ENCODE measurements at regions not wholly inside any gene's neighbourhood (a gene's known extent, or its start where the extent isn't known, plus 50 kb on each side); places are given as distances from the start of the nearest gene placed in this dataset.

DNA sequence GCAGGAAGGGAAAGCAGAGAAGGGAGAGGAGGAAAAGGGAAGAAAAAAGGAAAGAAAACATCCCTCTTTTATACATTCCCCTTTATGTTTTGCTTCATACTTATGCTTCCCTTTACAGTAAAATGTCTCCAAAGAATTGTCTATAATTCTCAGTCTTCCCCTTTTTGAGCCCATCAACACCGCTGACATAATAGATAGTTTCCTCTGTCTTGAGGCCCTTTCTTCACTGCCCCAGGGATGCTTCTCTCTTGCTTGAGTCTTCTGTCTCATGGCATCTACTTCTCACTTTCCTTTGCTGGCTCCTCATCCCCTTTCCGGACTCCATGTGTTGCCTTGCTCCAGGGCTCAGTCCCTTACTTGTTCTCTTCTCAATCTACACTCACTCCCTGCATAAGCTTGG is 99.7 kb upstream of the DAZL start:
- TF ChIP-seq POLR2A (IDR thresholded peaks at IDR 0.05) (no peak), POLR2AphosphoS5 (IDR thresholded peaks at IDR 0.05; ENCODE audit: insufficient read depth in 1 of 2, low read depth in 1 of 2) (no peak), CTCF (IDR thresholded peaks at IDR 0.05) (no peak)

All from vagina (tissue), 2 donors.